WTC11 (cell line): ENCODE measurements at regions not wholly inside any gene's neighbourhood (a gene's known extent, or its start where the extent isn't known, plus 50 kb on each side); places are given as distances from the start of the nearest gene placed in this dataset.
"Not testable (repeated sequence)": the region's sequence is repeated elsewhere in the genome, so short reads cannot be mapped to it uniquely, and the experiment has no call there.

Experiments used
- ATAC-seq: fragments of 200-7000 bp; cut with Tn5 transposase; 2 replicates; pipeline ENCODE4 v1.10.0; 2021; ENCODE audit warnings: mild to moderate bottlenecking, moderate library complexity
- CTCF ChIA-PET: fragments of 300-600 bp; sonication (Branson Sonifier 250); formaldehyde crosslinking; loops from one replicate; lab custom pipeline; 2021; ENCODE audit warnings: antibody characterized with exemption; lab: Charles Lee
- POLR2A ChIA-PET: fragments of 350-600 bp; sonication (Branson Sonifier 250); formaldehyde crosslinking; loops from one replicate; lab custom pipeline; 2021; ENCODE audit warnings: antibody characterized with exemption; lab: Charles Lee
- DNase-seq: peaks from one replicate; pipeline ENCODE4 v3.0.0; 2021; ENCODE audit warnings: low spot score
- H3K27ac Mint-ChIP-seq: 2 replicates; pipeline ENCODE4 v1.8.0; 2021; ENCODE audit warnings: mixed read lengths
- H3K27me3 Mint-ChIP-seq: 2 replicates; pipeline ENCODE4 v1.8.0; 2021; ENCODE audit warnings: low read depth, mild to moderate bottlenecking, moderate library complexity, mixed read lengths
- H3K36me3 Mint-ChIP-seq: 2 replicates; pipeline ENCODE4 v1.8.0; 2021; ENCODE audit warnings: mixed read lengths
- H3K4me1 Mint-ChIP-seq: 2 replicates; pipeline ENCODE4 v1.8.0; 2022; ENCODE audit warnings: mixed read lengths
- H3K4me3 Mint-ChIP-seq: 2 replicates; pipeline ENCODE4 v1.8.0; 2021; ENCODE audit warnings: mild to moderate bottlenecking, moderate library complexity, mixed read lengths
- H3K9me3 Mint-ChIP-seq: 2 replicates; pipeline ENCODE4 v1.8.0; 2021; ENCODE audit warnings: mixed read lengths
- NR2C2 ChIP-seq: sonication (generic); formaldehyde crosslinking; IDR thresholded peaks from 2 replicates; pipeline ENCODE4 v1.8.0; 2022; ENCODE audit warnings: mild to moderate bottlenecking, missing genetic modification reagents
- TF ChIP-seq, protein P1 (sequence below): sonication (generic); formaldehyde crosslinking; IDR thresholded peaks from 2 replicates; pipeline ENCODE4 v1.8.0; 2022; ENCODE audit warnings: missing genetic modification reagents

DNA sequence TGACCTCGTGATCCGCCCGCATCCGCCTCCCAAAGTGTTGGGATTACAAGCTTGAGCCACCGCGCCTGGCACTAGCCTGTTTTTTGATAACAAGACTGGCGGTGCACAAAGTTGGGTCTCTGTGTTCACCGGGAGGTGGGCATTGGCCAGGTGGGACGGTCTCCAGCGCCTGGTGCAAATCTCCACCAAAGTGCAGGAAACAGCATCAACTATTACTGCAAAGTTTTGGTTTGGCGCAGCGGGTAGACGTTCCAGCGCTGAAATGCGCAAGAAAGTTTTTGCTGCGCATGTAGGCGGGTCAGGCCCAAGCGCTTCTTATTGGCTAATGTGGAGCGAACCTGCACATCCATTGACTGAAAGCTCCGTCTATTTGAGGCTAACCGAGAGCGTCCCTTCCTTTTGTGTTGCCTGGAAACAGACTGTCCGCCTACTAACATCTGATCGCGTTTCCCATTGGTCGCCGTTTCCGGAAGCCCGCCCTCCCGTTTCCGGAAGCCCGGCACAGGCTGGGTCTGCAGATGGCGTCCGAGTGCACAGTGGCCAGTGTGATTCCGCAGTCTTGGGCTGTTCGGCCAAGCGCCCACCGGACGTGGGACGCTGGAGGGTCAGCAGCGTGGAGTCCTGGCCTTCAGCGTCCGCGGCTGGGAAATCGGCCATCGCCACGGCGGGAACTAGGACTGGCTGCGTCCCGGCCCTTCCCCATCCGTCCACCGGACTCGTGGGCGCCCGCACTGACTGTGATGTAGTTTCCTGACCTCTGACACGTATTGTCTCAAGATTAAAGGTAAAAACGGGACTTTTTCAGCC, 53.3 kb upstream of the ZNF527 start (continued):
- TF ChIP-seq, protein P1, sequence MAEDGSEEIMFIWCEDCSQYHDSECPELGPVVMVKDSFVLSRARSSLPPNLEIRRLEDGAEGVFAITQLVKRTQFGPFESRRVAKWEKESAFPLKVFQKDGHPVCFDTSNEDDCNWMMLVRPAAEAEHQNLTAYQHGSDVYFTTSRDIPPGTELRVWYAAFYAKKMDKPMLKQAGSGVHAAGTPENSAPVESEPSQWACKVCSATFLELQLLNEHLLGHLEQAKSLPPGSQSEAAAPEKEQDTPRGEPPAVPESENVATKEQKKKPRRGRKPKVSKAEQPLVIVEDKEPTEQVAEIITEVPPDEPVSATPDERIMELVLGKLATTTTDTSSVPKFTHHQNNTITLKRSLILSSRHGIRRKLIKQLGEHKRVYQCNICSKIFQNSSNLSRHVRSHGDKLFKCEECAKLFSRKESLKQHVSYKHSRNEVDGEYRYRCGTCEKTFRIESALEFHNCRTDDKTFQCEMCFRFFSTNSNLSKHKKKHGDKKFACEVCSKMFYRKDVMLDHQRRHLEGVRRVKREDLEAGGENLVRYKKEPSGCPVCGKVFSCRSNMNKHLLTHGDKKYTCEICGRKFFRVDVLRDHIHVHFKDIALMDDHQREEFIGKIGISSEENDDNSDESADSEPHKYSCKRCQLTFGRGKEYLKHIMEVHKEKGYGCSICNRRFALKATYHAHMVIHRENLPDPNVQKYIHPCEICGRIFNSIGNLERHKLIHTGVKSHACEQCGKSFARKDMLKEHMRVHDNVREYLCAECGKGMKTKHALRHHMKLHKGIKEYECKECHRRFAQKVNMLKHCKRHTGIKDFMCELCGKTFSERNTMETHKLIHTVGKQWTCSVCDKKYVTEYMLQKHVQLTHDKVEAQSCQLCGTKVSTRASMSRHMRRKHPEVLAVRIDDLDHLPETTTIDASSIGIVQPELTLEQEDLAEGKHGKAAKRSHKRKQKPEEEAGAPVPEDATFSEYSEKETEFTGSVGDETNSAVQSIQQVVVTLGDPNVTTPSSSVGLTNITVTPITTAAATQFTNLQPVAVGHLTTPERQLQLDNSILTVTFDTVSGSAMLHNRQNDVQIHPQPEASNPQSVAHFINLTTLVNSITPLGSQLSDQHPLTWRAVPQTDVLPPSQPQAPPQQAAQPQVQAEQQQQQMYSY: no peak
- no peak for TF ChIP-seq NR2C2

DNA sequence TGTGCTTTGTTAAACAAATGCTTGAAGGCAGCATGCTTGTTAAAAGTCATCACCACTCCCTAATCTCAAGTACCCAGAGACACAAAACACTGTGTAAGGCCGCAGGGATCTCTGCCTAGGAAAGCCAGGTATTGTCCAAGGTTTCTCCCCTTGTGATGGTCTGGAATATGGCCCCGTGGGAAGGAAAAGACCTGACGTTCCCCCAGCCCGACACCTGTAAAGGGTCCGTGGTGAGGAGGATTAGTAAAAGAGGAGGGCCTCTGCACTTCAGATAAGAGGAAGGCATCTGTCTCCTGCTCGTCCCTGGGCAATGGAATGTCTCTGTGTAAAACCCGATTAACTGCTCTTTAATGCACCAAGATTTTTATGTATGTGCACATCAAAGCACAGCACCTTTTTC, 49.9 kb upstream of the ZNF527 start:
- CTCF ChIA-PET: not testable (repeated sequence)

More for the DNA sequence above, 49.9 kb upstream of the ZNF527 start:
- Mint-ChIP-seq H3K4me1 (peaks cover 40% of the 10 kb centered on the region), H3K36me3 (peaks cover 38% of the 10 kb centered on the region), H3K27ac (peak overlapping the region; percentile 96), H3K4me3 (peak overlapping the region; percentile 97)
- POLR2A ChIA-PET, ATAC-seq, H3K9me3 Mint-ChIP-seq, DNase-seq, H3K27me3 Mint-ChIP-seq: not testable (repeated sequence)
